Liver (tissue), 8 donors: ENCODE measurements at regions not wholly inside any gene's neighbourhood (a gene's known extent, or its start where the extent isn't known, plus 50 kb on each side); places are given as distances from the start of the nearest gene placed in this dataset.

ENCODE experiments used
- DNase-seq: peaks from one replicate; pipeline ENCODE4 v3.0.0-alpha.2; 2017; ENCODE audit warnings: low spot score
- H3K27ac ChIP-seq, 2 donors: one replicate each; pipeline ENCODE4 v1.7.0; 2013; ENCODE audit warnings: inconsistent platforms in 2 of 2, low read length in 2 of 2, control low read depth in 1 of 2, low read depth in 1 of 2, mild to moderate bottlenecking in 1 of 2
- H3K27me3 ChIP-seq, 4 donors: one replicate each; pipeline versions ENCODE4 v1.6.1 to v1.7.0; 2013; ENCODE audit warnings: low read length in 3 of 4, inconsistent platforms in 1 of 4, mild to moderate bottlenecking in 1 of 4, moderate library complexity in 1 of 4; ENCODE audit not compliant: control insufficient read depth in 4 of 4, insufficient read depth in 4 of 4
- H3K36me3 ChIP-seq, 4 donors: one replicate each; pipeline versions ENCODE4 v1.6.1 to v1.7.0; 2013; ENCODE audit warnings: low read length in 3 of 4, mild to moderate bottlenecking in 3 of 4, low read depth in 1 of 4, moderate library complexity in 1 of 4; ENCODE audit not compliant: control insufficient read depth in 4 of 4, insufficient read depth in 3 of 4
- H3K4me1 ChIP-seq, 4 donors: one replicate each; pipeline versions ENCODE4 v1.6.1 to v1.7.0; 2013; ENCODE audit warnings: low read length in 3 of 4, mild to moderate bottlenecking in 3 of 4, moderate library complexity in 1 of 4; ENCODE audit not compliant: control insufficient read depth in 4 of 4, insufficient read depth in 4 of 4
- H3K4me3 ChIP-seq, 3 donors: one replicate each; pipeline versions ENCODE4 v1.6.1 to v1.7.0; 2013; ENCODE audit warnings: low read length in 3 of 3, control low read depth in 1 of 3, low read depth in 1 of 3, mild to moderate bottlenecking in 1 of 3
- H3K9ac ChIP-seq, 2 donors: one replicate each; pipeline ENCODE4 v1.7.0; 2013; ENCODE audit warnings: low read length in 2 of 2, mild to moderate bottlenecking in 2 of 2, moderate library complexity in 2 of 2, control low read depth in 1 of 2, low read depth in 1 of 2
- H3K9me3 ChIP-seq, 4 donors: one replicate each; pipeline versions ENCODE4 v1.6.1 to v1.7.0; 2013; ENCODE audit warnings: low read length in 3 of 4; ENCODE audit not compliant: control insufficient read depth in 4 of 4
- CTCF ChIP-seq: fragments of 150-350 bp; IDR thresholded peaks from 2 replicates; pipeline ENCODE4 v1.5.1; 2017; ENCODE audit warnings: improper control_type of control experiment, low read depth, low read length; ENCODE audit not compliant: missing input control
- EGR1 ChIP-seq, 2 donors: IDR thresholded peaks; 2 replicates each; pipeline ENCODE4 v1.6.1; 2016 to 2018; ENCODE audit warnings: antibody characterized with exemption in 2 of 2, low read depth in 2 of 2
- FOXA2 ChIP-seq: IDR thresholded peaks from 2 replicates; pipeline ENCODE4 v1.6.1; 2016; ENCODE audit warnings: antibody characterized with exemption
- GABPA ChIP-seq, 2 donors: IDR thresholded peaks in 1 of 2; conservative IDR thresholded peaks in 1 of 2; 2 replicates each; pipeline ENCODE4 v1.6.1; 2016; ENCODE audit warnings: antibody characterized with exemption in 2 of 2, mild to moderate bottlenecking in 1 of 2, moderate library complexity in 1 of 2
- HNF4A ChIP-seq, 2 donors: conservative IDR thresholded peaks; 2 replicates each; pipeline ENCODE4 v1.6.1; 2016; ENCODE audit warnings: antibody characterized with exemption in 2 of 2, mild to moderate bottlenecking in 2 of 2
- HNF4G ChIP-seq: IDR thresholded peaks from 2 replicates; pipeline ENCODE4 v1.6.1; 2016; ENCODE audit warnings: antibody characterized with exemption
- JUND ChIP-seq, 2 donors: IDR thresholded peaks; 2 replicates each; pipeline ENCODE4 v1.6.1; 2016; ENCODE audit warnings: antibody characterized with exemption in 2 of 2
- MAX ChIP-seq: IDR thresholded peaks from 2 replicates; pipeline ENCODE4 v1.6.1; 2016; ENCODE audit warnings: antibody characterized with exemption
- NR2F2 ChIP-seq: IDR thresholded peaks from 2 replicates; pipeline ENCODE4 v1.6.1; 2016; ENCODE audit warnings: antibody characterized with exemption
- RAD21 ChIP-seq, 2 donors: IDR thresholded peaks; 2 replicates each; pipeline ENCODE4 v1.6.1; 2016; ENCODE audit warnings: antibody characterized with exemption in 2 of 2, mild to moderate bottlenecking in 2 of 2
- REST ChIP-seq: IDR thresholded peaks from 2 replicates; pipeline ENCODE4 v1.6.1; 2016; ENCODE audit warnings: antibody characterized with exemption, mild to moderate bottlenecking
- RXRA ChIP-seq, 2 donors: IDR thresholded peaks; 2 replicates each; pipeline ENCODE4 v1.6.1; 2017 to 2018; ENCODE audit warnings: antibody characterized with exemption in 2 of 2, mild to moderate bottlenecking in 1 of 2
- TAF1 ChIP-seq: conservative IDR thresholded peaks from 2 replicates; pipeline ENCODE4 v1.6.1; 2016; ENCODE audit warnings: antibody characterized with exemption, mild to moderate bottlenecking
- YY1 ChIP-seq: IDR thresholded peaks from 2 replicates; pipeline ENCODE4 v1.6.1; 2016; ENCODE audit warnings: antibody characterized with exemption, mild to moderate bottlenecking
- WGBS: extraction: QIAGEN DNeasy Blood & Tissue Kit; methylation state at CpG from one replicate; pipeline ENCODE4 v1.1.7; 2013; 5-methylcytosine and 5-hydroxymethylcytosine counted together
- donor health status: healthy.
- donor health status: healthy.
- donor health status: healthy.
- donor health status: healthy.
- donor health status: healthy.

GRCh38 chr20:60316476-60317158 lies 358.4 kb downstream of the CDH26 start:
- no peaks in the 10 kb centered on the region for H3K9me3 ChIP-seq
- H3K4me1 ChIP-seq = no peaks in the 10 kb centered on the region
- H3K4me3 ChIP-seq = no peak overlapping the region
- no peaks in the 10 kb centered on the region for H3K27me3 ChIP-seq
- no peak overlapping the region for H3K9ac ChIP-seq
- no peak overlapping the region for H3K27ac ChIP-seq
- WGBS = 73% methylated on average over 7 of the region's 7 CpGs
- TF ChIP-seq HNF4A (conservative IDR thresholded peaks at IDR 0.05) (no peak), NR2F2 (no peak), HNF4G (no peak), MAX (no peak), YY1 (no peak), RAD21 (IDR thresholded peaks at IDR 0.05) (no peak), CTCF (no peak)
- no peaks in the 10 kb centered on the region for H3K36me3 ChIP-seq
- DNase-seq = no peak

- Histone ChIP-seq H3K36me3 (no peaks in the 10 kb centered on the region), H3K4me3 (no peak overlapping the region), H3K9me3 (no peaks in the 10 kb centered on the region), H3K9ac (no peak overlapping the region), H3K27ac (no peak overlapping the region), H3K4me1 (no peaks in the 10 kb centered on the region), H3K27me3 (no peaks in the 10 kb centered on the region)
- WGBS = 69% methylated on average over 3 of the region's 3 CpGs
- DNase-seq = no peak
- no peak for TF ChIP-seq TAF1
- TF ChIP-seq HNF4G = no peak
- no peak for TF ChIP-seq JUND (IDR thresholded peaks at IDR 0.05)
These were observed 359.2 kb downstream of the CDH26 start for GRCh38 chr20:60317401-60317800.

GRCh38 chr20:60321601-60322000 lies 363.4 kb downstream of the CDH26 start:
- no peak for DNase-seq
- Histone ChIP-seq H3K27ac (no peak overlapping the region), H3K36me3 (no peaks in the 10 kb centered on the region), H3K9ac (no peak overlapping the region), H3K4me1 (no peaks in the 10 kb centered on the region), H3K9me3 (no peaks in the 10 kb centered on the region), H3K4me3 (no peak overlapping the region), H3K27me3 (no peaks in the 10 kb centered on the region)
- TF ChIP-seq MAX (no peak), TAF1 (no peak), HNF4A (conservative IDR thresholded peaks at IDR 0.05) (no peak), GABPA (IDR thresholded peaks at IDR 0.05 in 1 of 2, conservative IDR thresholded peaks at IDR 0.05 in 1 of 2) (no peak), EGR1 (IDR thresholded peaks at IDR 0.05; ENCODE audit: low read depth in 2 of 2) (no peak), HNF4G (no peak), RXRA (IDR thresholded peaks at IDR 0.05) (no peak), YY1 (no peak), REST (no peak), FOXA2 (no peak)
- 65% methylated on average over 3 of the region's 3 CpGs for WGBS
